Caco-2 (cell line): ENCODE measurements at regions not wholly inside any gene's neighbourhood (a gene's known extent, or its start where the extent isn't known, plus 50 kb on each side); places are given as distances from the start of the nearest gene placed in this dataset.

Source experiments
- BruUV-seq: library from RNA; stranded (reverse); fragments of 400-500 nt; replicated peaks from 2 replicates; lab custom pipeline; 2021; lab: Mats Ljungman, UMichigan
- CTCF ChIA-PET: fragments of 300-600 bp; sonication (Branson Sonifier 250); formaldehyde crosslinking; loops from one replicate; lab custom pipeline; 2022; ENCODE audit warnings: antibody characterized with exemption; lab: Charles Lee
- POLR2A ChIA-PET: fragments of 300-600 bp; sonication (Branson Sonifier 250); formaldehyde crosslinking; loops from one replicate; lab custom pipeline; 2022; ENCODE audit warnings: antibody characterized with exemption; lab: Charles Lee
- DNase-seq, 2 experiments: peaks; one replicate each; pipeline versions ENCODE4 v3.0.0 to v3.0.0-alpha.2; 2020 to 2022
- H3K27me3 ChIP-seq: replicated peaks from 2 replicates; pipeline ENCODE4 v1.6.0; 2011; ENCODE audit warnings: low read length; ENCODE audit not compliant: control insufficient read depth, insufficient read depth
- H3K36me3 ChIP-seq: 2 replicates; pipeline ENCODE4 v1.5.1; 2011; ENCODE audit warnings: low read length; ENCODE audit not compliant: control insufficient read depth, insufficient read depth
- H3K4me1 ChIP-seq: fragments of 250-450 bp; sonication (Bioruptor Pico); 2 replicates; pipeline ENCODE4 v1.5.1; 2020; ENCODE audit warnings: mild to moderate bottlenecking
- H3K4me3 ChIP-seq: 2 replicates; pipeline ENCODE4 v1.5.1; 2011; ENCODE audit warnings: low read depth, mild to moderate bottlenecking, control low read depth, low read length
- H3K9me3 ChIP-seq: fragments of 250-450 bp; sonication (Bioruptor Pico); 2 replicates; pipeline ENCODE4 v1.5.1; 2020; ENCODE audit warnings: mild to moderate bottlenecking, moderate library complexity
- H3K27ac Mint-ChIP-seq: one replicate; pipeline ENCODE4 v1.8.0; 2022; ENCODE audit warnings: mixed read lengths; ENCODE audit not compliant: unreplicated experiment
- H3K27me3 Mint-ChIP-seq: one replicate; pipeline ENCODE4 v1.8.0; 2022; ENCODE audit warnings: mixed read lengths; ENCODE audit not compliant: insufficient read depth, unreplicated experiment
- H3K36me3 Mint-ChIP-seq: one replicate; pipeline ENCODE4 v1.8.0; 2022; ENCODE audit warnings: mild to moderate bottlenecking, mixed read lengths; ENCODE audit not compliant: insufficient read depth, unreplicated experiment
- H3K4me1 Mint-ChIP-seq: one replicate; pipeline ENCODE4 v1.8.0; 2022; ENCODE audit warnings: low read depth, mixed read lengths; ENCODE audit not compliant: unreplicated experiment
- H3K4me3 Mint-ChIP-seq: one replicate; pipeline ENCODE4 v1.8.0; 2022; ENCODE audit warnings: mild to moderate bottlenecking, moderate library complexity, mixed read lengths; ENCODE audit not compliant: unreplicated experiment
- H3K9me3 Mint-ChIP-seq: one replicate; pipeline ENCODE4 v1.8.0; 2022; ENCODE audit warnings: mixed read lengths; ENCODE audit not compliant: unreplicated experiment
- CTCF ChIP-seq, 2 experiments: fragments of 200-600 bp in 1 of 2; IDR thresholded peaks; 1 replicate in 1 of 2; 2 replicates in 1 of 2; pipeline versions ENCODE4 v1.5.1 to v1.8.0; 2011 to 2022; ENCODE audit warnings: antibody characterized with exemption in 1 of 2, control low read depth in 1 of 2, inconsistent platforms in 1 of 2, low read depth in 1 of 2, low read length in 1 of 2, mild to moderate bottlenecking in 1 of 2, moderate library complexity in 1 of 2; ENCODE audit not compliant: insufficient read depth in 1 of 2, severe bottlenecking in 1 of 2, unreplicated experiment in 1 of 2
- intact Hi-C: fragments of 100-400 bp; cut with micrococcal nuclease; formaldehyde crosslinking; loops from one replicate; pipeline ENCODE4 v1.10.0; 2022; ENCODE audit not compliant: unreplicated experiment

DNA sequence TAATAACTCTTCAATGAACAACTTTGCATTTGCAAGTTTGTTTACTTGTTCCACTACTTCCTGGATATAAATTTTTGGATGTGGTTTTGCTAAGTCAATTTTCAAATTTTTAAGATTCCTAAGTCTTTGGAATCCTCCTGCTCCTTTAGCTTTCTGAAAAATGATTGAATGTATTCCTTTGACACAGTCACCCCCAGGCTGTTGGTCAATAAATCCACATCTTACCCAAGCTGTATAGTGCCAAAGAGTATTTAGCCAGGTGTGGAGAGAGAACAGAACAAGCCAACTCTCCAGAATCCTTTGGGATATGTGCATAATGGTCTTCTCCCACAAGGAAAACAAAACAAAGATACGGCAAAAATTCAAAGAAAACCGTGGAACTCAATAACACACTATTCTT is 56.9 kb upstream of the INTU start:
- DNase-seq: no peak
- Mint-ChIP-seq H3K9me3 (no peaks in the 10 kb centered on the region), H3K4me3 (no peak overlapping the region), H3K36me3 (no peaks in the 10 kb centered on the region), H3K27ac (no peak overlapping the region), H3K4me1 (peaks cover 7% of the 10 kb centered on the region), H3K27me3 (peaks cover 9% of the 10 kb centered on the region)
- BruUV-seq: no TSS peak
- Histone ChIP-seq H3K27me3 (no peaks in the 10 kb centered on the region), H3K4me3 (no peak overlapping the region), H3K4me1 (0 out of 2 replicates have a peak, but pooled peaks cover 3% of the 10 kb centered on the region), H3K9me3 (no peaks in the 10 kb centered on the region), H3K36me3 (no peaks in the 10 kb centered on the region)
- TF ChIP-seq CTCF (IDR thresholded peaks at IDR 0.05; ENCODE audit: insufficient read depth in 1 of 2, low read depth in 1 of 2, low read length in 1 of 2, severe bottlenecking in 1 of 2, unreplicated experiment in 1 of 2): no peak
- CTCF ChIA-PET: no interaction called here
- intact Hi-C loops: no loop called here
- POLR2A ChIA-PET: no interaction called here

DNA sequence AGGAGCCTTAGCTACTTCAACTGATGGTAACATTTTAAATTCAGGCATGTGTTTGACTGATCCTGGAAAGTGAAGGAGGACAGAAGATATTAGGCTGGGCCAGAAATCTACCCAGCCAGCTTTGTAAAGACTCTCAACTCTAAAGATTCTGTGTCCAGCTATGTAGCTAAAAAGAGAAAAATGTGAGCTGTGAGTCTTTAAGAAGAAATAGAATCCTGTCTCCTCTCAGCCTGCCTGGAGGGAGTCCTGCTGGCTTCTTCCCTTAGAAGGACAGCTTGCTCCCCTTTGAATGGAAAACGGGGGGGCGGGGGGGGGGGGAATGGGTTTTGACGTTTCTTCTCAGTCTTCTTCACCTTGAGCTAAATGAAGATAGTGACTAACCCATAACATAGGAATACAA is 54.3 kb upstream of the INTU start:
- Mint-ChIP-seq H3K9me3 (no peaks in the 10 kb centered on the region), H3K36me3 (no peaks in the 10 kb centered on the region), H3K4me1 (peaks cover 7% of the 10 kb centered on the region), H3K4me3 (no peak overlapping the region), H3K27me3 (peaks cover 9% of the 10 kb centered on the region), H3K27ac (no peak overlapping the region)
- TF ChIP-seq CTCF (IDR thresholded peaks at IDR 0.05; ENCODE audit: insufficient read depth in 1 of 2, low read depth in 1 of 2, low read length in 1 of 2, severe bottlenecking in 1 of 2, unreplicated experiment in 1 of 2): no peak
- Histone ChIP-seq H3K36me3 (no peaks in the 10 kb centered on the region), H3K4me3 (no peak overlapping the region), H3K27me3 (no peaks in the 10 kb centered on the region), H3K4me1 (0 out of 2 replicates have a peak, but pooled peaks cover 3% of the 10 kb centered on the region), H3K9me3 (no peaks in the 10 kb centered on the region)
- DNase-seq: no peak
- POLR2A ChIA-PET: no interaction called here
- CTCF ChIA-PET: interaction anchor here (1.6 kb wide), 1 partner anchor 8 kb away, joined by 6 read pairs; no protein-coding TSS in a partner anchor
- intact Hi-C loops: no loop called here
- BruUV-seq: no TSS peak

DNA sequence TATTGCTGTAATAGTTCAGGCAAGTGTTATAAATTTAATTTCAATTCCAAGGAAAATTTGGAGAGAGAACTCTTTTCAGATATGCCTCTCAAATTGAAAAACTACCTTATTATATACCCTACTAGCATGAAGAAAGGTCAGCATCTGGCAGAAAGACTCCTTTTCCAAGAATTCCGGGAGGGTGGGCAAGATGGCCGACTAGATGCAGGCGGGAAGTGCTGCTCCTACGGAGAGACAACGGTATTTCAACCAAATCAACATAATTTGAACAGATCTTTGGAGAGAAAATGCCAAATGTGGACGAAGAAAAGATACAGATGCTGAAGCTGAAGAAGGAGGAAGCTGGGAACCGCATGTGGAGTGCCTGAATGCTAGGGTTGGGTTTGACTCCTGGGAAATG is 53.8 kb upstream of the INTU start:
- Histone ChIP-seq H3K27me3 (no peaks in the 10 kb centered on the region), H3K4me3 (no peak overlapping the region), H3K9me3 (no peaks in the 10 kb centered on the region), H3K36me3 (no peaks in the 10 kb centered on the region), H3K4me1 (0 out of 2 replicates have a peak, but pooled peaks cover 3% of the 10 kb centered on the region)
- H3K9me3 Mint-ChIP-seq: no peaks in the 10 kb centered on the region
- no peak for DNase-seq
- no peaks in the 10 kb centered on the region for H3K36me3 Mint-ChIP-seq
- intact Hi-C loops: no loop called here
- POLR2A ChIA-PET: no interaction called here
- CTCF ChIA-PET: interaction anchor here (1.6 kb wide), 1 partner anchor 8 kb away, joined by 6 read pairs; no protein-coding TSS in a partner anchor
- BruUV-seq: no TSS peak
- no peak overlapping the region for H3K27ac Mint-ChIP-seq
- peaks cover 7% of the 10 kb centered on the region for H3K4me1 Mint-ChIP-seq
- H3K4me3 Mint-ChIP-seq: no peak overlapping the region
- no peak for TF ChIP-seq CTCF (IDR thresholded peaks at IDR 0.05; ENCODE audit: insufficient read depth in 1 of 2, low read depth in 1 of 2, low read length in 1 of 2, severe bottlenecking in 1 of 2, unreplicated experiment in 1 of 2)
- peaks cover 9% of the 10 kb centered on the region for H3K27me3 Mint-ChIP-seq
